ENCODE measurements at regions not wholly inside any gene's neighbourhood (a gene's known extent, or its start where the extent isn't known, plus 50 kb on each side); places are given as distances from the start of the nearest gene placed in this dataset.

GRCh38 chr15:34644851-34645250, 61.4 kb upstream of the GOLGA8B start:
- H3K9me1 ChIP-seq (ENCODE audit: control insufficient read depth, extremely low read depth, insufficient read depth, low read length) = no peaks in the 10 kb centered on the region
- no peaks in the 10 kb centered on the region for H3K9me3 ChIP-seq (ENCODE audit: control insufficient read depth, low read depth, low read length)
- H3K9ac ChIP-seq (ENCODE audit: control insufficient read depth, extremely low read depth, insufficient read depth, low read length) = no peak overlapping the region
- H3K4me1 ChIP-seq (ENCODE audit: control insufficient read depth, extremely low read depth, insufficient read depth, low read length) = no peaks in the 10 kb centered on the region
- DNase-seq (ENCODE audit: low read depth, low spot score) (no peak), FAIRE-seq (no peak)
- dilution Hi-C loops (cut with MboI; ENCODE audit: extremely low pct_ligation_motif_present, low sequenced_read_pairs) = no loop called here
- H4K20me1 ChIP-seq (ENCODE audit: control insufficient read depth, extremely low read depth, insufficient read depth, low read length) = no peaks in the 10 kb centered on the region
- no peaks in the 10 kb centered on the region for H3K27me3 ChIP-seq (ENCODE audit: control insufficient read depth, extremely low read depth, insufficient read depth, low read length)
- H3K79me2 ChIP-seq (ENCODE audit: control insufficient read depth, insufficient read depth, low read length) = no peaks in the 10 kb centered on the region
- TF ChIP-seq EZH2 (IDR thresholded peaks at IDR 0.05; ENCODE audit: low read length) (no peak), CTCF (optimal IDR thresholded peaks at IDR 0.05 in 1 of 3, IDR thresholded peaks at IDR 0.05 in 1 of 3, conservative IDR thresholded peaks at IDR 0.05 in 1 of 3; ENCODE audit: extremely low read depth in 1 of 3, insufficient read depth in 2 of 3, low read length in 3 of 3) (no peak)
- H3K36me3 ChIP-seq (ENCODE audit: control insufficient read depth in 2 of 2, extremely low read depth in 1 of 2, insufficient read depth in 2 of 2, low read length in 2 of 2) = no peaks in the 10 kb centered on the region
- H3K4me3 ChIP-seq (ENCODE audit: control insufficient read depth in 2 of 3, extremely low read depth in 1 of 3, insufficient read depth in 2 of 3, low read depth in 1 of 3, low read length in 3 of 3) = no peak overlapping the region
- H2AFZ ChIP-seq (ENCODE audit: control insufficient read depth, low read length) = no peak overlapping the region
- H3K4me2 ChIP-seq (ENCODE audit: control insufficient read depth, extremely low read depth, insufficient read depth, low read depth, low read length) = no peak overlapping the region
- H3K27ac ChIP-seq (ENCODE audit: control insufficient read depth, insufficient read depth, low read length) = no peak overlapping the region

GRCh38 chr15:34644061-34644460, 60.6 kb upstream of the GOLGA8B start:
- Histone ChIP-seq H3K9ac (ENCODE audit: control insufficient read depth, extremely low read depth, insufficient read depth, low read length) (no peak overlapping the region), H4K20me1 (ENCODE audit: control insufficient read depth, extremely low read depth, insufficient read depth, low read length) (no peaks in the 10 kb centered on the region), H3K36me3 (ENCODE audit: control insufficient read depth in 2 of 2, extremely low read depth in 1 of 2, insufficient read depth in 2 of 2, low read length in 2 of 2) (no peaks in the 10 kb centered on the region), H2AFZ (ENCODE audit: control insufficient read depth, low read length) (no peak overlapping the region), H3K4me3 (ENCODE audit: control insufficient read depth in 2 of 3, extremely low read depth in 1 of 3, insufficient read depth in 2 of 3, low read depth in 1 of 3, low read length in 3 of 3) (no peak overlapping the region), H3K4me2 (ENCODE audit: control insufficient read depth, extremely low read depth, insufficient read depth, low read depth, low read length) (no peak overlapping the region), H3K27me3 (ENCODE audit: control insufficient read depth, extremely low read depth, insufficient read depth, low read length) (no peaks in the 10 kb centered on the region), H3K4me1 (ENCODE audit: control insufficient read depth, extremely low read depth, insufficient read depth, low read length) (no peaks in the 10 kb centered on the region), H3K79me2 (ENCODE audit: control insufficient read depth, insufficient read depth, low read length) (no peaks in the 10 kb centered on the region), H3K27ac (ENCODE audit: control insufficient read depth, insufficient read depth, low read length) (no peak overlapping the region), H3K9me3 (ENCODE audit: control insufficient read depth, low read depth, low read length) (no peaks in the 10 kb centered on the region), H3K9me1 (ENCODE audit: control insufficient read depth, extremely low read depth, insufficient read depth, low read length) (no peaks in the 10 kb centered on the region)
- dilution Hi-C loops (cut with MboI; ENCODE audit: extremely low pct_ligation_motif_present, low sequenced_read_pairs) = no loop called here
- TF ChIP-seq EZH2 (IDR thresholded peaks at IDR 0.05; ENCODE audit: low read length) (no peak), CTCF (optimal IDR thresholded peaks at IDR 0.05 in 1 of 3, IDR thresholded peaks at IDR 0.05 in 1 of 3, conservative IDR thresholded peaks at IDR 0.05 in 1 of 3; ENCODE audit: extremely low read depth in 1 of 3, insufficient read depth in 2 of 3, low read length in 3 of 3) (no peak)
- DNase-seq (ENCODE audit: low read depth, low spot score) (no peak), FAIRE-seq (peak; percentile 72)

Measured in keratinocyte (primary cell).